WTC11 (cell line): ENCODE measurements at regions not wholly inside any gene's neighbourhood (a gene's known extent, or its start where the extent isn't known, plus 50 kb on each side); places are given as distances from the start of the nearest gene placed in this dataset.

Experiments used
- ATAC-seq: fragments of 200-7000 bp; cut with Tn5 transposase; 2 replicates; pipeline ENCODE4 v1.10.0; 2021; ENCODE audit warnings: mild to moderate bottlenecking, moderate library complexity
- CTCF ChIA-PET: fragments of 300-600 bp; sonication (Branson Sonifier 250); formaldehyde crosslinking; loops from one replicate; lab custom pipeline; 2021; ENCODE audit warnings: antibody characterized with exemption; lab: Charles Lee
- POLR2A ChIA-PET: fragments of 350-600 bp; sonication (Branson Sonifier 250); formaldehyde crosslinking; loops from one replicate; lab custom pipeline; 2021; ENCODE audit warnings: antibody characterized with exemption; lab: Charles Lee
- DNase-seq: peaks from one replicate; pipeline ENCODE4 v3.0.0; 2021; ENCODE audit warnings: low spot score
- H3K27ac Mint-ChIP-seq: 2 replicates; pipeline ENCODE4 v1.8.0; 2021; ENCODE audit warnings: mixed read lengths
- H3K27me3 Mint-ChIP-seq: 2 replicates; pipeline ENCODE4 v1.8.0; 2021; ENCODE audit warnings: low read depth, mild to moderate bottlenecking, moderate library complexity, mixed read lengths
- H3K36me3 Mint-ChIP-seq: 2 replicates; pipeline ENCODE4 v1.8.0; 2021; ENCODE audit warnings: mixed read lengths
- H3K4me1 Mint-ChIP-seq: 2 replicates; pipeline ENCODE4 v1.8.0; 2022; ENCODE audit warnings: mixed read lengths
- H3K4me3 Mint-ChIP-seq: 2 replicates; pipeline ENCODE4 v1.8.0; 2021; ENCODE audit warnings: mild to moderate bottlenecking, moderate library complexity, mixed read lengths
- H3K9me3 Mint-ChIP-seq: 2 replicates; pipeline ENCODE4 v1.8.0; 2021; ENCODE audit warnings: mixed read lengths
- ESRRA ChIP-seq: sonication (generic); formaldehyde crosslinking; IDR thresholded peaks from 2 replicates; pipeline ENCODE4 v1.8.1; 2022; ENCODE audit warnings: mild to moderate bottlenecking, missing genetic modification reagents, borderline replicate concordance
- FOXP1 ChIP-seq: sonication (generic); formaldehyde crosslinking; IDR thresholded peaks from 2 replicates; pipeline ENCODE4 v1.8.0; 2022; ENCODE audit warnings: missing genetic modification reagents, mild to moderate bottlenecking, moderate library complexity, borderline replicate concordance
- JUN ChIP-seq: sonication (generic); formaldehyde crosslinking; IDR thresholded peaks from 2 replicates; pipeline ENCODE4 v1.8.0; 2023; ENCODE audit warnings: mild to moderate bottlenecking, missing genetic modification reagents
- NFATC4 ChIP-seq: fragments of 250-450 bp; sonication (Bioruptor Pico); IDR thresholded peaks from 2 replicates; pipeline ENCODE4 v1.9.0; 2021; ENCODE audit warnings: mild to moderate bottlenecking
- SMAD3 ChIP-seq: sonication (generic); formaldehyde crosslinking; IDR thresholded peaks from 2 replicates; pipeline ENCODE4 v1.8.0; 2022; ENCODE audit warnings: missing genetic modification reagents, mild to moderate bottlenecking, borderline replicate concordance
- TEAD4 ChIP-seq: sonication (generic); formaldehyde crosslinking; IDR thresholded peaks from 2 replicates; pipeline ENCODE4 v1.8.0; 2022; ENCODE audit warnings: mild to moderate bottlenecking, missing genetic modification reagents
- ZBTB21 ChIP-seq: sonication (generic); formaldehyde crosslinking; IDR thresholded peaks from 2 replicates; pipeline ENCODE4 v1.8.1; 2023; ENCODE audit warnings: mild to moderate bottlenecking, missing genetic modification reagents, borderline replicate concordance
- ZNF317 ChIP-seq: sonication (generic); formaldehyde crosslinking; IDR thresholded peaks from 2 replicates; pipeline ENCODE4 v1.8.1; 2023; ENCODE audit warnings: low read depth, mild to moderate bottlenecking, moderate library complexity, missing genetic modification reagents, borderline replicate concordance
- TF ChIP-seq, protein P1 (sequence below): fragments of 250-450 bp; sonication (Bioruptor Pico); IDR thresholded peaks from 2 replicates; pipeline ENCODE4 v1.9.0; 2021; ENCODE audit warnings: moderate library complexity, mild to moderate bottlenecking, inconsistent platforms, borderline replicate concordance
- TF ChIP-seq, protein P2 (sequence below): sonication (generic); formaldehyde crosslinking; IDR thresholded peaks from 2 replicates; pipeline ENCODE4 v1.8.0; 2022; ENCODE audit warnings: mild to moderate bottlenecking, missing genetic modification reagents
- TF ChIP-seq, protein P3 (sequence below): sonication (generic); formaldehyde crosslinking; conservative IDR thresholded peaks from 2 replicates; pipeline ENCODE4 v1.8.1; 2023; ENCODE audit warnings: mild to moderate bottlenecking, low read depth, missing genetic modification reagents, moderate library complexity
- TF ChIP-seq, protein P4 (sequence below): fragments of 250-450 bp; sonication (Bioruptor Pico); conservative IDR thresholded peaks from 2 replicates; pipeline ENCODE4 v1.9.0; 2021; ENCODE audit warnings: mild to moderate bottlenecking
- TF ChIP-seq, protein P5 (sequence below): fragments of 250-450 bp; sonication (Bioruptor Pico); IDR thresholded peaks from 2 replicates; pipeline ENCODE4 v1.9.0; 2021; ENCODE audit warnings: mild to moderate bottlenecking, borderline replicate concordance
- TF ChIP-seq, protein P6 (sequence below): sonication (generic); formaldehyde crosslinking; IDR thresholded peaks from 2 replicates; pipeline ENCODE4 v1.8.1; 2023; ENCODE audit warnings: mild to moderate bottlenecking, missing genetic modification reagents
- TF ChIP-seq, protein P7 (sequence below): sonication (generic); formaldehyde crosslinking; IDR thresholded peaks from 2 replicates; pipeline ENCODE4 v1.8.1; 2023; ENCODE audit warnings: mild to moderate bottlenecking, missing genetic modification reagents, borderline replicate concordance
- TF ChIP-seq, protein P8 (sequence below): fragments of 250-450 bp; sonication (Bioruptor Pico); IDR thresholded peaks from 2 replicates; pipeline ENCODE4 v1.9.0; 2021; ENCODE audit warnings: mild to moderate bottlenecking

DNA sequence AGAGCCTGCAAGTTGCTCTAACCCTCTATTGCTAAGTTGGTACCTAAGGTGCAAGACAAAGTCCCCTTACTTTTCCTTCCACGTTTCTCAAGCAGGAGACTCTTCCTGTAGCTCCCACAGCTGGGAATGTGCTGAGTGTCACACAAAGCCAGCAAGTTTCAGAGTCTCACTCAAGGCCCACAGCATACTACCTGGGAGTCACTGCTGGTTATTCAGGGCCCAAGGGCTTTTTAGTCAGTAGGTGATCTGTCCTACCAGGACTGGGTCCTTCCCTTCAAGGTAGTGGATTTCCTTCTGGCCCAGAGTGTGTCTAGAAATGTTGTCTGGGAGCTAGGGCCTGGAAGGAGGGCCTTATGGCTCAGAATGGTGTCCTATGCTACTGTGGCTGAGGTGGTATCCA, 261.9 kb upstream of the CITED2 start (continued):
- TF ChIP-seq, protein P1, sequence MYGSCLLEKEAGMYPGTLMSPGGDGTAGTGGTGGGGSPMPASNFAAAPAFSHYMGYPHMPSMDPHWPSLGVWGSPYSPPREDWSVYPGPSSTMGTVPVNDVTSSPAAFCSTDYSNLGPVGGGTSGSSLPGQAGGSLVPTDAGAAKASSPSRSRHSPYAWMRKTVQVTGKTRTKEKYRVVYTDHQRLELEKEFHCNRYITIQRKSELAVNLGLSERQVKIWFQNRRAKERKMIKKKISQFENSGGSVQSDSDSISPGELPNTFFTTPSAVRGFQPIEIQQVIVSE (CRISPR knock-in tag) = no peak
- TF ChIP-seq TEAD4 (CRISPR knock-in tag) (no peak), ZBTB21 (CRISPR knock-in tag) (no peak), ESRRA (CRISPR knock-in tag) (no peak), ZNF317 (no peak)

DNA sequence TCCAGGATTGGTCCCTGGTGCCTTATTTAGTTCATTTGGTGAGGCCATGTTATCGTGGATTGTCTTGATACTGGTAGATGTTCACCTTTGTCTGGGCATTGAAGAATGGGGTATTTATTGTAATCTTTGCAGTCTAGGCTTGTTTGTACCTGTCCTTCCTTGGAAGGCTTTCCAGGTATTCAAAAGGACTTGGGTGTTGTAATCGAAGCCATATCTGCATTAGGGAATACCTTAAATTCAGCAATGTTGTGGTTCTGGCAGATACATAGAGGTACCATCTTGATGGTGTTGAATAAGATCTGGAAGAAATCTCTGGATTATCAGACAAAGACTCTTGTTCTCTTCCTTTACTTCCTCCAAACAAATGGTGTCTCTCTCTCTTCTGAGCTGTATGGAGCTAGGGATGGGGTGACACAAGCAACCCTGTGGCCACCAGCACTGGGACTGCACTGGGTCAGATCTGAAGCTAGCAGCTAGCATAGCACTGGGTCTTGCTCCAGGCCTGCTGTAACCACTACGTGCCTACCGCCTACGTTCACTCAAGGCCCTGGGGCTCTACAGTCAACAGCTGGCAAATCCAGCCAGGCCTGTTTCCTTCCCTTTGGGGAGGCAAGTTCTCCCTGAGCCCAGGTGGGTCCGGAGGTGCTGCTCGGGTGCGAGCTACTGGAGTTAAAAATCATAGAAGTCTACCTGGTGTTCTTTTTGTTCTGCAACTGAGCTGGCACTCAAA, 261.1 kb upstream of the CITED2 start:
- Mint-ChIP-seq H3K4me3 (no peak overlapping the region), H3K27ac (no peak overlapping the region), H3K36me3 (no peaks in the 10 kb centered on the region), H3K9me3 (peaks cover 3% of the 10 kb centered on the region; the same call in 1 of the 2 replicates), H3K27me3 (no peaks in the 10 kb centered on the region), H3K4me1 (no peaks in the 10 kb centered on the region)
- CTCF ChIA-PET = no interaction called here
- no peak for ATAC-seq
- POLR2A ChIA-PET = no interaction called here
- DNase-seq = no peak
- no peak for TF ChIP-seq NFATC4 (CRISPR knock-in tag)
- TF ChIP-seq SMAD3 (CRISPR knock-in tag) = no peak
- TF ChIP-seq, protein P2, sequence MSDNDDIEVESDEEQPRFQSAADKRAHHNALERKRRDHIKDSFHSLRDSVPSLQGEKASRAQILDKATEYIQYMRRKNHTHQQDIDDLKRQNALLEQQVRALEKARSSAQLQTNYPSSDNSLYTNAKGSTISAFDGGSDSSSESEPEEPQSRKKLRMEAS (CRISPR knock-in tag) = no peak
- no peak for TF ChIP-seq JUN (CRISPR knock-in tag)
- TF ChIP-seq, protein P3, sequence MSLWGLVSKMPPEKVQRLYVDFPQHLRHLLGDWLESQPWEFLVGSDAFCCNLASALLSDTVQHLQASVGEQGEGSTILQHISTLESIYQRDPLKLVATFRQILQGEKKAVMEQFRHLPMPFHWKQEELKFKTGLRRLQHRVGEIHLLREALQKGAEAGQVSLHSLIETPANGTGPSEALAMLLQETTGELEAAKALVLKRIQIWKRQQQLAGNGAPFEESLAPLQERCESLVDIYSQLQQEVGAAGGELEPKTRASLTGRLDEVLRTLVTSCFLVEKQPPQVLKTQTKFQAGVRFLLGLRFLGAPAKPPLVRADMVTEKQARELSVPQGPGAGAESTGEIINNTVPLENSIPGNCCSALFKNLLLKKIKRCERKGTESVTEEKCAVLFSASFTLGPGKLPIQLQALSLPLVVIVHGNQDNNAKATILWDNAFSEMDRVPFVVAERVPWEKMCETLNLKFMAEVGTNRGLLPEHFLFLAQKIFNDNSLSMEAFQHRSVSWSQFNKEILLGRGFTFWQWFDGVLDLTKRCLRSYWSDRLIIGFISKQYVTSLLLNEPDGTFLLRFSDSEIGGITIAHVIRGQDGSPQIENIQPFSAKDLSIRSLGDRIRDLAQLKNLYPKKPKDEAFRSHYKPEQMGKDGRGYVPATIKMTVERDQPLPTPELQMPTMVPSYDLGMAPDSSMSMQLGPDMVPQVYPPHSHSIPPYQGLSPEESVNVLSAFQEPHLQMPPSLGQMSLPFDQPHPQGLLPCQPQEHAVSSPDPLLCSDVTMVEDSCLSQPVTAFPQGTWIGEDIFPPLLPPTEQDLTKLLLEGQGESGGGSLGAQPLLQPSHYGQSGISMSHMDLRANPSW (CRISPR knock-in tag) = no peak
- TF ChIP-seq, protein P4, sequence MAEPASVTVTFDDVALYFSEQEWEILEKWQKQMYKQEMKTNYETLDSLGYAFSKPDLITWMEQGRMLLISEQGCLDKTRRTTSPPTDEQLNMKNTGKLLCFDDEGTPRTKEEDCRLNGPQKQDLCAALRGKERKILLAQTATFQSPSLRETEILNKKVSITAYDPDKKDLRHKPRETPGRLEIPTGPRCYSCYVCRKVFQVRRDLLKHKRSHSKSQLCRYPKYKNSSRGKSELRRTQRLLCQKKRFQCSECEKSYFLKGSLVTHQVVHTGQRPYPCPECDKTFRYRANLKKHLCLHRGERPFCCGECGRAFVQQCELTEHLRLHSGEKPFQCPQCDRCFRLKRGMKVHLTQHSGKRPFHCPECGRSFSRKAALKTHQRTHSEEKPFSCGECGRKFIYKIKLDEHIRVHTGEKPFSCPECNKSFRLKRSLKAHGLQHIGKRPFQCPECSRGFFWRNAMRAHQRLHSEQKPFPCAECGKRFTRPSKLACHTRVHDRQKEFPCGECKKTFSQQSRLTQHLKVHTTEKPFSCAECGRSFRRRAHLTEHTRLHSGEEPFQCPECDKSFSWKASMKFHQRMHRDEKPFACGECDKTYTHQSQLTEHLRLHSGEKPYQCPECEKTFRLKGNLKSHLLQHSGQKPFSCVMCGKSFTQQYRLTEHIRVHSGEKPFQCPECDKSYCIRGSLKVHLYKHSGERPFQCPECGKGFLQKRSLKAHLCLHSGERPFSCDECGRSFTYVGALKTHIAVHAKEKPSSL = no peak
- no peak for TF ChIP-seq FOXP1 (CRISPR knock-in tag)
- TF ChIP-seq, protein P5, sequence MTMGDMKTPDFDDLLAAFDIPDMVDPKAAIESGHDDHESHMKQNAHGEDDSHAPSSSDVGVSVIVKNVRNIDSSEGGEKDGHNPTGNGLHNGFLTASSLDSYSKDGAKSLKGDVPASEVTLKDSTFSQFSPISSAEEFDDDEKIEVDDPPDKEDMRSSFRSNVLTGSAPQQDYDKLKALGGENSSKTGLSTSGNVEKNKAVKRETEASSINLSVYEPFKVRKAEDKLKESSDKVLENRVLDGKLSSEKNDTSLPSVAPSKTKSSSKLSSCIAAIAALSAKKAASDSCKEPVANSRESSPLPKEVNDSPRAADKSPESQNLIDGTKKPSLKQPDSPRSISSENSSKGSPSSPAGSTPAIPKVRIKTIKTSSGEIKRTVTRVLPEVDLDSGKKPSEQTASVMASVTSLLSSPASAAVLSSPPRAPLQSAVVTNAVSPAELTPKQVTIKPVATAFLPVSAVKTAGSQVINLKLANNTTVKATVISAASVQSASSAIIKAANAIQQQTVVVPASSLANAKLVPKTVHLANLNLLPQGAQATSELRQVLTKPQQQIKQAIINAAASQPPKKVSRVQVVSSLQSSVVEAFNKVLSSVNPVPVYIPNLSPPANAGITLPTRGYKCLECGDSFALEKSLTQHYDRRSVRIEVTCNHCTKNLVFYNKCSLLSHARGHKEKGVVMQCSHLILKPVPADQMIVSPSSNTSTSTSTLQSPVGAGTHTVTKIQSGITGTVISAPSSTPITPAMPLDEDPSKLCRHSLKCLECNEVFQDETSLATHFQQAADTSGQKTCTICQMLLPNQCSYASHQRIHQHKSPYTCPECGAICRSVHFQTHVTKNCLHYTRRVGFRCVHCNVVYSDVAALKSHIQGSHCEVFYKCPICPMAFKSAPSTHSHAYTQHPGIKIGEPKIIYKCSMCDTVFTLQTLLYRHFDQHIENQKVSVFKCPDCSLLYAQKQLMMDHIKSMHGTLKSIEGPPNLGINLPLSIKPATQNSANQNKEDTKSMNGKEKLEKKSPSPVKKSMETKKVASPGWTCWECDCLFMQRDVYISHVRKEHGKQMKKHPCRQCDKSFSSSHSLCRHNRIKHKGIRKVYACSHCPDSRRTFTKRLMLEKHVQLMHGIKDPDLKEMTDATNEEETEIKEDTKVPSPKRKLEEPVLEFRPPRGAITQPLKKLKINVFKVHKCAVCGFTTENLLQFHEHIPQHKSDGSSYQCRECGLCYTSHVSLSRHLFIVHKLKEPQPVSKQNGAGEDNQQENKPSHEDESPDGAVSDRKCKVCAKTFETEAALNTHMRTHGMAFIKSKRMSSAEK = no peak
- TF ChIP-seq, protein P6, sequence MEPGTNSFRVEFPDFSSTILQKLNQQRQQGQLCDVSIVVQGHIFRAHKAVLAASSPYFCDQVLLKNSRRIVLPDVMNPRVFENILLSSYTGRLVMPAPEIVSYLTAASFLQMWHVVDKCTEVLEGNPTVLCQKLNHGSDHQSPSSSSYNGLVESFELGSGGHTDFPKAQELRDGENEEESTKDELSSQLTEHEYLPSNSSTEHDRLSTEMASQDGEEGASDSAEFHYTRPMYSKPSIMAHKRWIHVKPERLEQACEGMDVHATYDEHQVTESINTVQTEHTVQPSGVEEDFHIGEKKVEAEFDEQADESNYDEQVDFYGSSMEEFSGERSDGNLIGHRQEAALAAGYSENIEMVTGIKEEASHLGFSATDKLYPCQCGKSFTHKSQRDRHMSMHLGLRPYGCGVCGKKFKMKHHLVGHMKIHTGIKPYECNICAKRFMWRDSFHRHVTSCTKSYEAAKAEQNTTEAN (CRISPR knock-in tag) = no peak
- TF ChIP-seq, protein P7, sequence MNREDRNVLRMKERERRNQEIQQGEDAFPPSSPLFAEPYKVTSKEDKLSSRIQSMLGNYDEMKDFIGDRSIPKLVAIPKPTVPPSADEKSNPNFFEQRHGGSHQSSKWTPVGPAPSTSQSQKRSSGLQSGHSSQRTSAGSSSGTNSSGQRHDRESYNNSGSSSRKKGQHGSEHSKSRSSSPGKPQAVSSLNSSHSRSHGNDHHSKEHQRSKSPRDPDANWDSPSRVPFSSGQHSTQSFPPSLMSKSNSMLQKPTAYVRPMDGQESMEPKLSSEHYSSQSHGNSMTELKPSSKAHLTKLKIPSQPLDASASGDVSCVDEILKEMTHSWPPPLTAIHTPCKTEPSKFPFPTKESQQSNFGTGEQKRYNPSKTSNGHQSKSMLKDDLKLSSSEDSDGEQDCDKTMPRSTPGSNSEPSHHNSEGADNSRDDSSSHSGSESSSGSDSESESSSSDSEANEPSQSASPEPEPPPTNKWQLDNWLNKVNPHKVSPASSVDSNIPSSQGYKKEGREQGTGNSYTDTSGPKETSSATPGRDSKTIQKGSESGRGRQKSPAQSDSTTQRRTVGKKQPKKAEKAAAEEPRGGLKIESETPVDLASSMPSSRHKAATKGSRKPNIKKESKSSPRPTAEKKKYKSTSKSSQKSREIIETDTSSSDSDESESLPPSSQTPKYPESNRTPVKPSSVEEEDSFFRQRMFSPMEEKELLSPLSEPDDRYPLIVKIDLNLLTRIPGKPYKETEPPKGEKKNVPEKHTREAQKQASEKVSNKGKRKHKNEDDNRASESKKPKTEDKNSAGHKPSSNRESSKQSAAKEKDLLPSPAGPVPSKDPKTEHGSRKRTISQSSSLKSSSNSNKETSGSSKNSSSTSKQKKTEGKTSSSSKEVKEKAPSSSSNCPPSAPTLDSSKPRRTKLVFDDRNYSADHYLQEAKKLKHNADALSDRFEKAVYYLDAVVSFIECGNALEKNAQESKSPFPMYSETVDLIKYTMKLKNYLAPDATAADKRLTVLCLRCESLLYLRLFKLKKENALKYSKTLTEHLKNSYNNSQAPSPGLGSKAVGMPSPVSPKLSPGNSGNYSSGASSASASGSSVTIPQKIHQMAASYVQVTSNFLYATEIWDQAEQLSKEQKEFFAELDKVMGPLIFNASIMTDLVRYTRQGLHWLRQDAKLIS (CRISPR knock-in tag) = no peak
- TF ChIP-seq, protein P8, sequence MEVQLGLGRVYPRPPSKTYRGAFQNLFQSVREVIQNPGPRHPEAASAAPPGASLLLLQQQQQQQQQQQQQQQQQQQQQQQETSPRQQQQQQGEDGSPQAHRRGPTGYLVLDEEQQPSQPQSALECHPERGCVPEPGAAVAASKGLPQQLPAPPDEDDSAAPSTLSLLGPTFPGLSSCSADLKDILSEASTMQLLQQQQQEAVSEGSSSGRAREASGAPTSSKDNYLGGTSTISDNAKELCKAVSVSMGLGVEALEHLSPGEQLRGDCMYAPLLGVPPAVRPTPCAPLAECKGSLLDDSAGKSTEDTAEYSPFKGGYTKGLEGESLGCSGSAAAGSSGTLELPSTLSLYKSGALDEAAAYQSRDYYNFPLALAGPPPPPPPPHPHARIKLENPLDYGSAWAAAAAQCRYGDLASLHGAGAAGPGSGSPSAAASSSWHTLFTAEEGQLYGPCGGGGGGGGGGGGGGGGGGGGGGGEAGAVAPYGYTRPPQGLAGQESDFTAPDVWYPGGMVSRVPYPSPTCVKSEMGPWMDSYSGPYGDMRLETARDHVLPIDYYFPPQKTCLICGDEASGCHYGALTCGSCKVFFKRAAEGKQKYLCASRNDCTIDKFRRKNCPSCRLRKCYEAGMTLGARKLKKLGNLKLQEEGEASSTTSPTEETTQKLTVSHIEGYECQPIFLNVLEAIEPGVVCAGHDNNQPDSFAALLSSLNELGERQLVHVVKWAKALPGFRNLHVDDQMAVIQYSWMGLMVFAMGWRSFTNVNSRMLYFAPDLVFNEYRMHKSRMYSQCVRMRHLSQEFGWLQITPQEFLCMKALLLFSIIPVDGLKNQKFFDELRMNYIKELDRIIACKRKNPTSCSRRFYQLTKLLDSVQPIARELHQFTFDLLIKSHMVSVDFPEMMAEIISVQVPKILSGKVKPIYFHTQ (CRISPR knock-in tag) = no peak
